Endothelial cell of umbilical vein (primary cell): ENCODE measurements at regions not wholly inside any gene's neighbourhood (a gene's known extent, or its start where the extent isn't known, plus 50 kb on each side); places are given as distances from the start of the nearest gene placed in this dataset.
A peak's percentile ranks its signal among the peaks of the same experiment; 100 is the strongest.

Source experiments
- BruUV-seq: library from RNA; stranded (reverse); fragments of 400-500 nt; replicated peaks from 2 replicates; lab custom pipeline; 2021; lab: Mats Ljungman, UMichigan
- CTCF ChIA-PET: fragments of 300-600, 350-600 bp; sonication (Branson Sonifier 250); formaldehyde crosslinking; loops from one replicate; lab custom pipeline; 2021; ENCODE audit warnings: antibody characterized with exemption, inconsistent platforms; lab: Charles Lee
- POLR2A ChIA-PET: fragments of 300-600, 350-600 bp; sonication (Branson Sonifier 250); formaldehyde crosslinking; loops from one replicate; lab custom pipeline; 2021; ENCODE audit warnings: antibody characterized with exemption, inconsistent platforms; lab: Charles Lee
- DNase-seq: peaks from one replicate; pipeline ENCODE4 v3.0.0-alpha.2; 2011; ENCODE audit warnings: low read depth, low spot score
- FAIRE-seq: peaks from 2 replicates; lab custom pipeline; 2011; peaks lifted over from hg19 to GRCh38; lab: Jason Lieb, UNC
- H2AFZ ChIP-seq: 2 replicates; pipeline ENCODE4 v1.6.0; 2012; ENCODE audit warnings: low read depth, low read length, control low read depth, inconsistent platforms
- H3K27ac ChIP-seq: 2 replicates; pipeline ENCODE4 v1.5.1; 2011; ENCODE audit warnings: low read depth, mild to moderate bottlenecking, control low read depth, low read length, moderate library complexity; ENCODE audit not compliant: insufficient read depth
- H3K27me3 ChIP-seq, 2 experiments: 2 replicates each; pipeline versions ENCODE4 v1.6.0 to v1.6.1; 2011; ENCODE audit warnings: low read length in 2 of 2, mixed read lengths in 1 of 2; ENCODE audit not compliant: control insufficient read depth in 2 of 2, insufficient read depth in 2 of 2
- H3K36me3 ChIP-seq, 2 experiments: 2 replicates in 1 of 2; 3 replicates in 1 of 2; pipeline ENCODE4 v1.5.1; 2011; ENCODE audit warnings: low read length in 2 of 2, mild to moderate bottlenecking in 1 of 2, moderate library complexity in 1 of 2; ENCODE audit not compliant: control insufficient read depth in 2 of 2, insufficient read depth in 2 of 2; ENCODE audit errors: extremely low read depth in 1 of 2
- H3K4me1 ChIP-seq: 3 replicates; pipeline ENCODE4 v1.5.1; 2011; ENCODE audit warnings: mild to moderate bottlenecking, low read length; ENCODE audit not compliant: control insufficient read depth, insufficient read depth; ENCODE audit errors: extremely low read depth
- H3K4me2 ChIP-seq: 2 replicates; pipeline ENCODE4 v1.6.1; 2011; ENCODE audit warnings: low read length, control low read depth, mixed read lengths; ENCODE audit not compliant: insufficient read depth
- H3K4me3 ChIP-seq, 3 experiments: fragments of 200-600 bp in 1 of 3; sonication (generic), shearing (Covaris generic) in 1 of 3; replicated peaks in 1 of 3; 2 replicates each; pipeline ENCODE4 v1.5.1; 2011 to 2016; ENCODE audit warnings: control low read depth in 3 of 3, low read length in 3 of 3, mild to moderate bottlenecking in 2 of 3, inconsistent platforms in 1 of 3, low read depth in 1 of 3, moderate library complexity in 1 of 3; ENCODE audit not compliant: insufficient read depth in 1 of 3
- H3K79me2 ChIP-seq: 2 replicates; pipeline ENCODE4 v1.6.0; 2012; ENCODE audit warnings: low read length, inconsistent platforms; ENCODE audit not compliant: control insufficient read depth, insufficient read depth
- H3K9ac ChIP-seq: replicated peaks from 2 replicates; pipeline ENCODE3; 2011; ENCODE audit warnings: low read length, control low read depth; ENCODE audit not compliant: insufficient read depth; ENCODE audit errors: extremely low read depth
- H3K9me1 ChIP-seq: replicated peaks from 3 replicates; pipeline ENCODE4 v1.6.0; 2011; ENCODE audit warnings: mild to moderate bottlenecking, low read length; ENCODE audit not compliant: control insufficient read depth, insufficient read depth; ENCODE audit errors: extremely low read depth
- H3K9me3 ChIP-seq: replicated peaks from 2 replicates; pipeline ENCODE4 v1.5.1; 2012; ENCODE audit warnings: low read length, inconsistent platforms; ENCODE audit not compliant: control insufficient read depth, insufficient read depth
- H4K20me1 ChIP-seq: replicated peaks from 2 replicates; pipeline ENCODE3; 2011; ENCODE audit warnings: mild to moderate bottlenecking, low read length; ENCODE audit not compliant: control insufficient read depth, insufficient read depth; ENCODE audit errors: extremely low read depth
- CTCF ChIP-seq, 2 donors: IDR thresholded peaks; 1 replicate in 1 of 2; 2 replicates in 1 of 2; pipeline ENCODE4 v1.5.1; 2011; ENCODE audit warnings: low read length in 2 of 2, mild to moderate bottlenecking in 2 of 2, moderate library complexity in 2 of 2, control low read depth in 1 of 2, inconsistent platforms in 1 of 2, low read depth in 1 of 2; ENCODE audit not compliant: insufficient read depth in 1 of 2; ENCODE audit errors: extremely low read depth in 1 of 2
- EZH2 ChIP-seq: IDR thresholded peaks from 2 replicates; pipeline ENCODE4 v1.6.1; 2012; ENCODE audit warnings: borderline replicate concordance, low read depth, mild to moderate bottlenecking, moderate library complexity, low read length, inconsistent platforms; ENCODE audit not compliant: severe bottlenecking
- FOS ChIP-seq: IDR thresholded peaks from 2 replicates; pipeline ENCODE4 v1.6.1; 2011; ENCODE audit warnings: mild to moderate bottlenecking, low read length, moderate library complexity, borderline replicate concordance; ENCODE audit not compliant: insufficient read depth
- GATA2 ChIP-seq: IDR thresholded peaks from 2 replicates; pipeline ENCODE4 v1.7.0; 2011; ENCODE audit warnings: low read depth, mild to moderate bottlenecking, moderate library complexity, mixed read lengths, low read length; ENCODE audit not compliant: insufficient read length, insufficient read depth
- JUN ChIP-seq: IDR thresholded peaks from 2 replicates; pipeline ENCODE4 v1.6.1; 2011; ENCODE audit warnings: borderline replicate concordance, low read depth; ENCODE audit not compliant: insufficient read length, insufficient read depth
- MAX ChIP-seq: IDR thresholded peaks from 2 replicates; pipeline ENCODE4 v1.6.1; 2011; ENCODE audit not compliant: insufficient read depth, insufficient read length
- MYC ChIP-seq: IDR thresholded peaks from one replicate; pipeline ENCODE4 v1.6.1; 2011; ENCODE audit warnings: mild to moderate bottlenecking, low read depth, low read length
- POLR2A ChIP-seq: IDR thresholded peaks from 2 replicates; pipeline ENCODE4 v1.6.1; 2012; ENCODE audit warnings: low read depth, mild to moderate bottlenecking, control low read depth, low read length
- POLR2AphosphoS5 ChIP-seq: IDR thresholded peaks from 2 replicates; pipeline ENCODE4 v1.6.1; 2012; ENCODE audit warnings: low read depth, mild to moderate bottlenecking, control low read depth, low read length, moderate library complexity; ENCODE audit not compliant: insufficient read depth
- dilution Hi-C: fragments of 300-500 bp; cut with MboI; formaldehyde crosslinking; loops from one replicate; pipeline ENCODE4 v1.15.0; 2019; ENCODE audit warnings: low sequenced_read_pairs; ENCODE audit not compliant: extremely low pct_ligation_motif_present
- intact Hi-C: fragments of 100-400 bp; cut with micrococcal nuclease; formaldehyde crosslinking; loops from one replicate; pipeline ENCODE4 v1.10.0; 2022

GRCh38 chr11:134951305-134951700, 539.3 kb upstream of the B3GAT1 start:
- no peaks in the 10 kb centered on the region for H3K36me3 ChIP-seq
- no peak for TF ChIP-seq JUN
- no peak for TF ChIP-seq MAX
- TF ChIP-seq CTCF (IDR thresholded peaks at IDR 0.05; ENCODE audit: extremely low read depth in 1 of 2, insufficient read depth in 1 of 2, low read depth in 1 of 2, low read length in 2 of 2) = no peak
- no peak for TF ChIP-seq EZH2
- TF ChIP-seq FOS = no peak
- TF ChIP-seq POLR2A = no peak
- TF ChIP-seq GATA2 = no peak
- TF ChIP-seq POLR2AphosphoS5 = no peak
- no peak for TF ChIP-seq MYC
- peaks cover 27% of the 10 kb centered on the region for H3K4me1 ChIP-seq
- no peak overlapping the region for H3K9ac ChIP-seq
- no peaks in the 10 kb centered on the region for H3K9me3 ChIP-seq
- no peaks in the 10 kb centered on the region for H3K9me1 ChIP-seq
- intact Hi-C loops (no loop called here), dilution Hi-C loops (no loop called here)
- FAIRE-seq (peak; percentile 59), DNase-seq (peak; percentile 16)
- H3K4me3 ChIP-seq = no peak overlapping the region
- ChIA-PET POLR2A (no interaction called here), CTCF (interaction anchor here (1.3 to 1.5 kb wide), 3 partner anchors 10 to 82 kb away, joined by 3 to 4 read pairs (median 3); no protein-coding TSS in a partner anchor)
- H3K27me3 ChIP-seq = no peaks in the 10 kb centered on the region
- no TSS peak for BruUV-seq
- H3K4me2 ChIP-seq = no peak overlapping the region
- H2AFZ ChIP-seq = no peak overlapping the region
- no peaks in the 10 kb centered on the region for H4K20me1 ChIP-seq
- no peak overlapping the region for H3K27ac ChIP-seq
- no peaks in the 10 kb centered on the region for H3K79me2 ChIP-seq
